ENCODE measurements at regions not wholly inside any gene's neighbourhood (a gene's known extent, or its start where the extent isn't known, plus 50 kb on each side); places are given as distances from the start of the nearest gene placed in this dataset.

DNA sequence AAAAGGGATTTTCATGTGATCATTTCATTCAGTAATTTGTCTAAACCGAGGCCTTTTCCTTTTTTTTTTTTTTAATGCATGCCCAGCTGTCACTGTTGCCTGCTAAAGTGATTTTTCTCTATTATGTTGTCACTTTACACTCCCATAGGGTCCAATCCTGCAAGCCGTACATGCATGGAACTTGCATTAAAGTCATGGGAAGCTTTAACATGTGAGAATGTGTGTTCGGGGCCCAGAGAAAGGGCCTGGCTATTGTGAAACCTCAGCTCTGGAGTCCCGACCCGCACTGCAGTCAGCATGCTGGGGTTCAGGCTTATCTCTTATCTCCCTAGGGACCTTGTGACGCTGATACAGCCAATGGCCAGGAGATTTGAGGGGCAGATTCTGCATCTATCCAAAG, 474.6 kb downstream of the SLC4A3 start:
- no peak for DNase-seq (ENCODE audit: low read depth in 2 of 2, low spot score in 1 of 2)

DNA sequence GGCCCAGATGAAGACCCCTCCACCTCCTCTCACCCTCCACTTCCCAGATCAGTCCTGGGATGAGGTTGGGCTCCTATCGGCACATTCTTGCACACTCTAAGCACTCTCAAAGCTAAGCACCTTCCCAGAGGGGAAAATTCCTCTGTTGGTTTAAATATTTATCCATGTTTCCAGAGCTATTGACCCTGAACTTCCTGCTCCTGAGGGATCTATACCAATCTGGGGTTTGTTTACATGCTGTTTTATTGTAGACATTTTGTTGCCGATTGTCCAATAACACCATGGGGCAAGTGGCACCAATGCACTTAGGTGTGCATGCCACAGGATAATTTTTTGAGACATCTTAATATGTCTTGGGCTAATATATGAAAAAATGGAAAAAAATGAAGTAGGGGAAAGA, 476.2 kb downstream of the SLC4A3 start:
- no peak for DNase-seq (ENCODE audit: low read depth in 2 of 2, low spot score in 1 of 2)

GRCh38 chr2:220104871-220105351, 477.5 kb downstream of the SLC4A3 start:
- DNase-seq (ENCODE audit: low read depth in 2 of 2, low spot score in 1 of 2) = no peak

DNA sequence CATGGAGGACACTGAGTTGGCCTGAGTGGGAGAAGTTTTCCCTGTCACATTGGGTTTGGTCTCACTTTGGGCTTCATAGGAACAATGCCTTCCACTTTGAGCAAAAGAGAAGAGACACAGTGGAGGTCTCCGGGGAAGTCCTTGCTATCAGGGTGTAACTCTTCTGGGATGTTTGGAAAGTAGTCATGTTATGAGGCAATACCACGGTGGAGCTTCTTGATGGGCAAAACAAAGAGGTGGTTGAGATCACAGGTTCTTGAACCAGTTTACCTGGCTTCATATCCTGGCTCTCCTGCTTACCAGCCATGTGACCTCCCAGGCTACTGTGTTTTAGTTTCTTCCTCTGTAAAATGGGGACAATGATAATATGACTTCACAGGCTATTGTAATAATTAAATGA, 478.6 kb downstream of the SLC4A3 start:
- DNase-seq (ENCODE audit: low read depth in 2 of 2, low spot score in 1 of 2) = no peak

GRCh38 chr2:220107380-220107791, 480.0 kb downstream of the SLC4A3 start:
- DNase-seq (ENCODE audit: low read depth in 2 of 2, low spot score in 1 of 2) = no peak

GRCh38 chr2:220114443-220114842, 487.0 kb downstream of the SLC4A3 start:
- DNase-seq (ENCODE audit: low read depth in 2 of 2, low spot score in 1 of 2) = no peak

DNA sequence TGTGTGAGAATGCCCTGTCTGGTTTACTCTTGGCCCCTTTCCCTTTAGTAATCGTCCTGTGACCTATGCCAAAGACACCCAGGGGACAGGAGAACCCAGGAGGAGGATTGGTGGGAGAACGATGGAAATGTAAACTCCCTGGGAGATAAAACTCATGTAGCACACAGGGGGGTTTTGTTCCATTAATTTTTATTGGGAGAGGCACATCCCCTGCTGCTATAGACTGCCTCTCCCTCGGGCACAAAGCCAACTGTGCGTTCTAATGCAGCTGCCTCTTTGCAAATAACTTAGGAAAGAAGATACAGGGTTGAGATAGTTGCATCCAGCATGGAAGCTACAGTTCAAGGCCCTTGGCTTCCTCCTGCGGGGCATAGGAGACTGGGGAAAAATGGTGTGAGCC, 489.6 kb downstream of the SLC4A3 start:
- DNase-seq (ENCODE audit: low read depth in 2 of 2, low spot score in 1 of 2) = no peak

DNA sequence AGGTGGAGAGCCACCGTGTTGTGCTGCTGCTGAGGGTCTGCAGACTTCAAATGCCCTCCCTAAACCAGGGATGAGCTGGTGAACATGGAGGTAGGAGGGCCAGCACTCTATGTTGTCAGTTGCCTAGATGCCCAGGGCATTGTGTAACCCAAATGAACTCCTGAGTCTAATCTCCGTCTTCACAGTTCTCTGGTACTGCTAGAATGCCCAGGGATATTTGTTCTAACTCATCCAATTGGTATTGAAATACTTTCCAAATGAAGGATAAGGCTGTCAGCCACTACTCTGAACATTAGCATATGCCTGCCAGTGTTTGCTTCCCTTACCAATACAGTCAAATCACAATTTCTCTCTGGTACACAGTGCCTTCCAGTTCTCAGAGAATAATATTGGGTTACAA, 492.6 kb downstream of the SLC4A3 start:
- DNase-seq (ENCODE audit: low read depth in 2 of 2, low spot score in 1 of 2) = no peak

GRCh38 chr2:220123751-220124150, 496.3 kb downstream of the SLC4A3 start:
- DNase-seq (ENCODE audit: low read depth in 2 of 2, low spot score in 1 of 2) = no peak

DNA sequence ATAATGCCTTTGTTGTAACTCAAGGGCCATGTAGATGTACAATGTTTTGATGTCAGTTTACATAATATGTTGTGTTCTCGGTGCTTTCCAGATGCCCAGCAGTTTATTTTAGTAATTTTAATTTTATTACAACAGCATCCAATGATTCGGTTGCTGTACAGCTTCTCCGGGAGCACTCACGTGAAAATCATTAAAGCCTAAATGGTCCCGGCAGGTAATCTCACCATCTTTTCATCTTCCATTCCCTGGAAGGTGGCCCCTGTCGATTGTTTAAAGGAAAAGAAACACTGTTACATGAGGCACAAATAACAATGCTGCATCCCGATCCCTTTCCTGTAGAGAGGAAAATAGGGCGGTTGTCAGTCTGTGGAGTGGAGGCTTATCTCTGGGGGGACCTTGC, 498.1 kb downstream of the SLC4A3 start:
- DNase-seq (ENCODE audit: low read depth in 2 of 2, low spot score in 1 of 2) = no peak

DNA sequence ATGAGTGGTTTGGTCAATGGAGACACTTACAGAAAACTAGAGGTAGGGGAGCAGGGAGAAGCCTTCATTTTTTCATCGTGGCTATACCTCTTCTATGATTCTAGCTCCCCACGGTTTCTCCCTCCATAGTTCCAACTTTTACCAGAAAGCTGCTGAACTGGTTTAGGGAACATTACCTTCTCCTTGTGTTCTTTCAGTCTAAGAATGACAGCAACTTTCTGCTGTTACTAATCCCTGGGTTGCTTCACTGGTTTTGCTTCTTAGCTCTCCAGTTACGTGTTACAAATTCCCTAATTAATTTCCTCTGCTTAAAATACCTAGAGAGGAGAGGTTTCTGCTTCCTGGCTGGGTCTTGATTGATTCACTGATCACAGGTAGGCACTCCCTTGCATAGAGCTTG, 499.9 kb downstream of the SLC4A3 start:
- DNase-seq (ENCODE audit: low read depth in 2 of 2, low spot score in 1 of 2) = no peak

DNA sequence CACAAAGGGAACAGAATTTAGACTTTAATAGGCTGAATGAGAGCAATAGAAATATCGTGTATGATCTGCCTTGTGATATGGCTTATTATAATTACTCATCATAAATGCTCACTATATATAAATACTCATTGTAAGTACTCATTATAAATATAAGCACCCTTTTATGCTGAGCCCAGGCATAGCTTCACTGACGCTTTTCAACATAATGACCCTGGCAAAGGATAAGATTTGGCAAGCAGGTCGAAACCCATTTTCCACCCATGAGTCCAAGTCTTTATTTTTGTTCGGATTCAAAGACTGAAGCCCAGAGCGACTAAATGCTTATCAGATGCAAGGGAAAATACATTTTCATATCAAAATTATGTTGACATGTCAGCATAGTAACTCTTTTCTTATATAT, 500.4 kb downstream of the SLC4A3 start:
- no peak for DNase-seq (ENCODE audit: low read depth in 2 of 2, low spot score in 1 of 2)

DNA sequence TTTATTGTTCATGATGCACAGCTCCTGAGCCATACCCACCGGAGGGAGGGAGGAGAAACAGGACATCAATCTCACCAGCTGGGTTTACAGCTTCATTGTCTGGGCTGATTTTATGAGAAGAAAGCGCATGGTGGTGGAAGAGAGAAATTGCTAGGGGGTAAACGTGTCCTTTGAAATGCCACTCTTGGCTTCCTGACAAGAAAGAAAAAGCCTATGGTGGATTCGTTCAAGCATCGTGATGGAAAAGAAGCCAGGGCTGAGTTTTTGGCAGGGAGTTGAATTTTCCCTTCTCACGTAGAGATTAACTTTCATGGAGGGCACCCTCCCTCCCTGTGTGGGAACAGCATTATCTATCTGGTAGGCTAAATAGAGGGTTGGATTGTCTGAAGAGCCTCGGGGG, 502.0 kb downstream of the SLC4A3 start:
- no peak for DNase-seq (ENCODE audit: low read depth in 2 of 2, low spot score in 1 of 2)

- no peak for DNase-seq (ENCODE audit: low read depth in 2 of 2, low spot score in 1 of 2)
Observed at GRCh38 chr2:220134756-220135534, 507.5 kb downstream of the SLC4A3 start.

- DNase-seq (ENCODE audit: low read depth in 2 of 2, low spot score in 1 of 2) = no peak
Observed at GRCh38 chr2:220143336-220143735, 515.9 kb downstream of the SLC4A3 start.

GRCh38 chr2:220144411-220144810, 517.0 kb downstream of the SLC4A3 start:
- no peak for DNase-seq (ENCODE audit: low read depth in 2 of 2, low spot score in 1 of 2)

GRCh38 chr2:220147161-220148038, 520.0 kb downstream of the SLC4A3 start:
- DNase-seq (ENCODE audit: low read depth in 2 of 2, low spot score in 1 of 2) = no peak

GRCh38 chr2:220148471-220149248, 521.2 kb downstream of the SLC4A3 start:
- DNase-seq (ENCODE audit: low read depth in 2 of 2, low spot score in 1 of 2) = no peak

DNA sequence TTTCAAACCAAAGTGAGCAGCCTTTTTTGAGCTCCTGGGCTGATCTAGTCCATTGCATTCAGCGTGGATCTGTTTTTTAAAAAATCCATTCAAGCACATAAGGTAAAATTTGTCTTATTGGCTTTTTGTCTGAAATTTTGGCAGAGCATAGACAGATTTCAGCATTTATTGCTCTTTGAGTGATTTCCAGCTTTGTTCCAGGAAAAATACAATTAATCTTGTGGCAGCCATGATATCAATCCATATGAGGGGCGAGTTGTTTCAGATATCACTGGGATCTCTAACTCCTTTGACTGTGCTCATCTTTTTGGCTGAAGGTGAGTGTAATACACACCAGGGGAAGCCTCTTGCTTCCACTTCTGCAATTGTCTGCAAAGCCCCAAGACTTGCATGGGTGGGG, 523.9 kb downstream of the SLC4A3 start:
- no peak for DNase-seq (ENCODE audit: low read depth in 2 of 2, low spot score in 1 of 2)

DNA sequence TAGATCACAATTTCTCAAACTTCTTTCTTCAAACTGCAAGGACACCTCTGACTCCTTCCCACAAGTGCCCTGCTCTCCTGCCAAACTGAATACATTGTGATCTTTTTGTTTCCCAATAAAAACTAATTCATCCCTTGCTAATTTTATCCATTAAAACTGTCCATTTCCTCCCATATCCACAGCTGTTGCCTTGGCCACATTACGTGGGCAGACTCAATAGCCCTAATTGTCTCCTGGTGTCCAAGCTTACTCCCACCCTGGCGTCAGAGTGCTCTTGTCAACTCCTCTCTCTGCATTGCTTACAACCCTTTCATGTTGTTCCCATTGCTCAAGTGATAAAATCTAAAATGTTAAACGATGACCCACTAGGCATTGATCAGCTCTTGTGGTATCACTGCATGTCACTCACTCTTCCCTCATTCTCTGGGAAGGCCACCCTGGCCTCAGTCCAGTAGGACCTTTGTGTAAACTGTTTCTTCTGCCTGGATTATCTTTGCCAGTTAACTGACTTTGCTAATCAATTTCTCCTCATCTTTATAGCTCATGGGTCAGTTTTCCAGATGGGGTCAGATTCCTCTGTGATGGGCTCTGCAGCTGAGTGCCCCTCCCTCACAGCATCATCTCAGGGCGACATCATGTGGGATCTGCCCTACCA, 525.0 kb downstream of the SLC4A3 start:
- no peak for DNase-seq (ENCODE audit: low read depth in 2 of 2, low spot score in 1 of 2)

GRCh38 chr2:220153118-220153517, 525.7 kb downstream of the SLC4A3 start:
- no peak for DNase-seq (ENCODE audit: low read depth in 2 of 2, low spot score in 1 of 2)

Data from stimulated activated CD8-positive, alpha-beta memory T cell treated with anti-CD3 and anti-CD28 coated beads, Interleukin-4, amount 100 ng/mL, for 1 hour (primary cell).